Ramos (cell line): ENCODE measurements at regions not wholly inside any gene's neighbourhood (a gene's known extent, or its start where the extent isn't known, plus 50 kb on each side); places are given as distances from the start of the nearest gene placed in this dataset.

Experiments used
- in situ Hi-C: fragments of 300-500 bp; cut with MboI; formaldehyde crosslinking; loops from one replicate; pipeline ENCODE4 v1.14.3; 2022; ENCODE audit warnings: low sequenced_read_pairs; ENCODE audit not compliant: unreplicated experiment

DNA sequence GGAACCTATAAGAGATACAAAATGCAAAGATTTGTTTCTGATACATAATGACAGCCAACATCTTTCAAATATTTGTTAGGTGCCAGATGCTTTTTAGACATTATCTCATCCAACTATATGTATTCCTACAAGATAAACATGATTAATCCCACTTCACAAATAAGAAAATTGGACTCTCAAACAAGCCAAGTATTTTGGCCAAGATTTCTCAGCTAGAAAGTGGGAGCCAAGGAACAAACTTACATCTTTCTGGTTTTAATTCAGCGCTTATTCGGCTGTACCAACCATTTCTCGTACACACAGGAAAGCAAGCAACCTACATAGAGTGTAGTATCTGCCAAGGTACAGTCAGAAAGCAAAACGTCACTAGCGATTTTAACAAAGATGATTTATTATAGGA, 85.7 kb upstream of the SERP2 start:
- in situ Hi-C loops = no loop called here

DNA sequence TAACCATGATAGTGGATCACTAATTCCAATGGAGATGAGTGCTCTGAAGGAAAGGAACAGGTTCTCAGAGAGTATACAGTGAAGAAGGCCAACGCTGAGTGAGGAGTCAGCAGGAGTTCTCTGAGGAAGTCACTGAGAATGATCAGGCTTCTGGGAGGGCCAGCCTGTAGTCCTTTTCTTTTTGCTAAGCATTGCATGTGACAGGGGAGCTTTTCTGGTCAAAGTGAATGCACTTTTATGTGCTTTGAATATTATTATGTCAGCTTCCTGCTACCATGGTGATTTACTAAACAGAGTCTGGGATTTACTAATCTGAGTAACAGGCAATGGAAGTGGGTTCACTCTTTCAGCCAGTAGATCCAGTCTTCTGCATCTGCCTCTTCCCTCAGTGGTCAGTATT, 81.1 kb upstream of the SERP2 start:
- in situ Hi-C loops = no loop called here

DNA sequence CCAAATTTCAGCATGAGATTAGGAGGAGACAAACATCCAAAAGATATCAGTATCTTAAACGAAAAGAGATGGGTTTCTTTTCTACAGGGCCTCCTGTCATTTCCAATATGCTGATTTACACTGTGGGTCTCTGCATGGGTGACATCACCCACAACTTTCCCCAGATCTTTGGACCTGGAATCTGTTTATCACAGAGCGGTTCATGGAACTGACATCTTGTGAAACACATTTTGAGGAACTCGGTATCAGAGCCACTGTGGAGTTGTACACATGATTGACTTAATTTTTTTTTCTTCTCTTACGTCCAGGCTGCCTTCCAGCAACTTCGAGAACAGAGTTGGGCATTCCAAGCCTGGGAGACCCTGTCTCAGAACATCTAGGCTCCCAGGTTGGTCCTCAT, 80.2 kb upstream of the SERP2 start:
- in situ Hi-C loops = no loop called here

DNA sequence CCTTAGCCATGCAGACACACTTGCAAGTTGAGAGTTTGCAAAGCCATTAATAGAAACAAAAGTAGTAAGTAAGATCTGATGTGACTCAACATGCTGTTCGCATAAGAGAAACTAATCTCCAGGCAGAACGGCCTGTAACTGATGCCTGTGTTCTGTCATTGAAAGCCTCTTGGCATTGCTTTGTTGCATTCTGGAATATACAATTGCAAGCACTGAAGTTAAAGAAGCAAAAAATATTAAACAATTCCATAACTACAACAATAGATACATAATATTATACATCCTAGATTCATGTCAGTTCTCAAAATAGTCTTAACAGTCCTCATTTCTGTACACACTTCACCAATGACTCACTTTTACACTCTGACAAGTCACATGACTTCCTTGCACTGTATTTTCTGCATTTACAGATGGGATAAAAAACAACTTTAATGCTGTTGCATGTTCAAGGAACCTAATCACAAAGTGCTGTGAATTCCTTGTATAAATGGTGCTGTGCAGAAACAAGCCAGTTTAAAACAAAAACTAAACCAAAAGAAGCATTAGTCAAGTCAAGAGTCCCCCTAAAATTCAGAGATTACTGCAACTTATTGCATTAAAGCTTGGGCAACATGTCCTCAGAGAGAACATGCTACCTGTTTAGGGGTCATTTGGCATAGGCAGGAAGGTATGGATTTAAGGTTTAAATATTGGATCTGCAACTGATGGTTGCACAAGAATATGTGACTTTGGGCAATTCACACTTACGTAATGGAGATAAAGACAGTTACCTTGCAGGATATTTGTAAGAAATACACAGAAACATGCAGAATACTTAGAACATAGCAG, 79.5 kb upstream of the SERP2 start:
- in situ Hi-C loops = no loop called here

DNA sequence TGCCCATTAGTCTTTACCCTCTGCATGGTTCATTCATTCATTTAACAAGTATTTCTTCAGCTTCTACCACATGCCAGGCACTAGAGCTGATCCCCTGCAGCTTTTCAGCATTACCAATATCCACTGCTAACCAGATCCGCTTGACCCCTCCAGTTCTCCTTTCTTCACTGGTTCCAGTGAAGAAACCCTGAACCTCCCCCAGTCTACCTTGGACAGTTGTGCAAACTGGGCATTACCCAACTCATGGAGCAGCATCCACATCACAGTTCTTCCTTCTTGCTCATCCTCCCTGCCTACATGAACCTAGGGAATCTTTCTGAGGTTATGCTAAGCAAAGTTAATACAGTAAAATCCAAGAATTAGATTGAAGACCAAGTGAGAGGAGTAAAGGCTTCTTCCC, 78.7 kb upstream of the SERP2 start:
- in situ Hi-C loops = no loop called here

DNA sequence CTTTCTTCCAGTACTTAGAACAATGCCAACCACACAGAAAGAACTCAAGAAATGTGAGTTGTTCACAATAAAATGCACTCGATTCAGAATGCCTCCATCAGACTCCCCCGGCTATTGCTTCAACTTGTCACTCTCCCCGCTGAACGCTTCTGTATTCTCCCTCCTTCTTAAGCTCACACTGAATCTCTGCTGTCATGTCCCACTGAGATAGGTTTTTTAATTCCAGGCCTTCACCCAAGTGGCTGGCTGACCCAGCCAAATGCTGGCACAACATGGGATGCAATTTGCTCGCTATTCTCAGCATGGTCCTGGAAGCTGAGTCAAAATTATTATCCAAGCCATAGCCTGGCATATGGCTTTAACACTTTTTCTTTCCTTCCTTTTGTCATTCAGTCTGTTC, 76.8 kb upstream of the SERP2 start:
- in situ Hi-C loops = no loop called here

DNA sequence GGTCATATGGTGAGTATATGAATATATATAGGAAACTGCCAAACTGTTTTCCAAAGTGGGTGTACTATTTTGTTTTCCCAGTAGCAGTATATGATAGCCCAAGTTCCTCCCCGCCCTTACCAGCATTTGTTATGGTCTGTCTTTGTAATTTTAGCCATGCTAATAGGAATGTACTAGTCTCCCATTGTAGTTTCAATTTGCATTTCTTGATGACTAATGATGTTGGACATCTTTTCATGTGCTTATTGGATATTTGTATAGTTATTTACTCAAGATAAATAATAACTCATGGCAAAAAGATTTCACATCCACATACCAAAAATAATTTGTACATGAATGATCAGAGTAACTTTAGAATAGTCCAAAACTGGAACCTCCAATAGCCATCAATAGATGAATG, 75.3 kb upstream of the SERP2 start:
- in situ Hi-C loops = no loop called here

DNA sequence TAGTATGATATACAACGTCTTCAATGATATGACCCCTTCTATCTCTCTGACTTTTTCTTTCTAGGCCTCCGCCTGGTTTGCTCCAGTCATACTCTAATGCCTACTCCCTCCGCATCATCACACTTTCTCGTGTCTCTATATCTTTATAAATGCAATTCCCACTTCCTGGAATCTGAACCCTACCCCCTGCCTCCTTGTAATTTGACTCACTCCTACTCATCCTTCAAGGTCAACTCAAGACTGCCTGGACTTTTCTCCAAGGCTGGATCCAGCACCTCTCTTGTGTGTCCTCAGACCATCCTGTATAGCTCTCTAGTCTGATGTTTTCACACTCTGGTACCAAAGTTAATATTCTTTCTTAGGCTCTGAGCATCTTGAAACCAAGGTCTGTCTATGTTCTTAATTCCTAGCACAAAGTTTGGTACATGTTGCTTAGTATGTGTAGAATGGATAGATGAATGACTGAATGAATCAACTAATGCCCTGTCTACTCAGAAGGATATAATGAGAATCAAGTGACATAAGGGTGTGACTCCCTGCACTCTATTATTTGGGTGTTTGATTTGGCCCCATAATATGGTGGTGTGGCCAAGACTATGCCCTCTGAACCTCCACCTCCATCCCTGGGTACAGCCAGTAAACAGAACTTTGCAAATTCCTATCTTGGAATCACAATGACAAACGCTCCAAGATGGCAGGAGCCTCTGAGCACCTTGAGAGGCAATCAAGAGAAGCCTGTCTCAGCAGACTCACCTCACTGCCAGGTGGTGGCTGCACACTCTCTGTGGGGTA, 74.3 kb upstream of the SERP2 start:
- in situ Hi-C loops = no loop called here

DNA sequence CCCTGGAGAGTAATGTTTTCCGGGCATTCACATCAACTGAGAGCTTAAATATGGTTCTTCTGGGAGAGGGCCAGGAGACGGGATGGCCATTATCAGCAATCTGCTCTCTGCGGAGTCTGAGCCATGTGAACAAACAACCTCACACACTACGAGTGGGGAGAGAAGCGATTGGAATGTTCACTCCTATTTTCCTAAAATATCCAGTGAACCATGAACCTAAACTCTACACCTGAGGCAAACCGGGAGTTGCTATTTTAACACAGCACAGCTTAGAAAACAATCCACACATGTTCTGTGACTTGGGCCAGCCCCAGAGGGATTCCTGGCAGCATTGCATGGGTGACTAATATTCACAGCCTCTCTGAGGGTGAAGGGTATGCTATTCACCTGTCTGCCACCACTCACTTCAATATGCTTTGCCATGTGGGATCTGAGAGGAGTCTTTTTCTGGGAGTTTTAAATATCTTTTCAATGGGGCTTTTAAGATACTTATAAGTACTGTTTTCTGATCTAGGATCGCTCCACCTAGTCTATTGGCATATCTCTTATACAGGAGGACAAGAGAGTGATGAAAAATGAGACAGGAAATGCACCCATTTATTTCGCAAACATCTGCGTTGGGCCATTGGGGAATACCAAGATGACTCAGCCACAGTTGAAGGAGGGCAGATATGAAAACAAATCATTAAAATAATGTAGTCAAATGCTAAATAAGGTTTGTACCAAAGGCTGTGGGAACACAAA, 72.6 kb upstream of the SERP2 start:
- in situ Hi-C loops = no loop called here

DNA sequence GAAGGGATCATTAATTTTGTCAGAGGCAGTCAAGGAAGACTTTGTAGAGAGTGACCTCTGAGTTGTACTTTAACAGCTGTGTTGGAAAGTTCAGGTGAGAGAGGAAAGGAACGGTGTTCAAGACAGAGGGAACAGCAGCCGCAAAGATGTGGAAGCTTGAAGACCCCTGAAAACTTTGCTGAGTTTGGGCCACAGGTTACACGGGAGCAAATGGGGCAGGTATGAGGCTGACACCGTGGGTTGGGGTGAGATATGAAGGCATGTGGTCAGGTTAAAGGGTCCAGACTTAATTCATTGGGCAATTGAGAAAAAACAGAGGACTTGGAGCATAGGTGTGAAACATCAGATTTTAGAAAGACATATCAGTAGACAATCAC, 72.0 kb upstream of the SERP2 start:
- in situ Hi-C loops = no loop called here

DNA sequence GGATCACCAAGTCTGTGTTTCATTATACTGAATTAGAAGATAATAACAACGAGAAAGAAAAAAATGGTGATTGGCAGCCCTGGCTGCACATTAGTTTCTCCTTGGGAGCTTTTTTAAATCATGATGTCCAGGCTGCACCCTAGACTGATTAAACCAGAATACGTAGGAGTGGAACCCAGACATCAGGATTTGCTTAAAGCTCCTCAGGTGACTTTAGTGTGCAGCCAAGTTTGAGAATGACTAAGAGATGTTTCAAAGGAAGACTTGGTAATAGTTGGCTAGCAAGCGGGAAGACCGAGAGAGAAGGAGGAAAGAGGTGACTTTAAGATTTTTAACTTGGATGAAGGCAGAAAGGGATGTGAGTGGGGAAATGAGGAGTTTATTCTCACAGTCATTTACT, 71.4 kb upstream of the SERP2 start:
- in situ Hi-C loops = no loop called here

DNA sequence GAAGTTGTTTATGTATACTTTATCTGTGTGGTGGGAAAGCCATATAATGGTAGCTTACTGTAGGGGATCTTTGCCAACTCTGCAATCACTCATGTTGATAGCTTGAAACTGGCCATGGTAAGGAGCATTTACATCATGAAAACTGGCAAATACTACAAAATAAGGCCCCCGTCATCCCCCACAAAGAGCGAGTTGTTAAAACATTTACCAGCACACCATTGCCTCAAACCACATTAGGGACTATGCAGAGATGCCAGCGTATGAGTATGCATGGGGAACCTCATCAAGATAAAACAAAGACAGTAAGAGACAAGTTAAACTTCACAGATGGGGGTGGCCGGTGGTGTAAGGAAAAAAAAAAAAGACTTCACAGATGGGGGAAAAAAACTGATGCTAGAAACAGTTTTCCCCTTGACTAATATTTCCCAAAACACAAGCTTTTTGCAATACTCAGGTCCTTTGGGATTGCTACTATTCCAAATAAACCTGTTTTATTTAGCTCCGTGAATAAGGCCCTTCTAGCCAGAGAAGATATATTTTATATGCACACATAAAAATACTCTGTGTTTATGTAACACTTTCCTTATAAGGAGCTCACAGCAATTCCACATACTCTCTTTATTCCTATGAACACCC, 70.6 kb upstream of the SERP2 start:
- in situ Hi-C loops = no loop called here

DNA sequence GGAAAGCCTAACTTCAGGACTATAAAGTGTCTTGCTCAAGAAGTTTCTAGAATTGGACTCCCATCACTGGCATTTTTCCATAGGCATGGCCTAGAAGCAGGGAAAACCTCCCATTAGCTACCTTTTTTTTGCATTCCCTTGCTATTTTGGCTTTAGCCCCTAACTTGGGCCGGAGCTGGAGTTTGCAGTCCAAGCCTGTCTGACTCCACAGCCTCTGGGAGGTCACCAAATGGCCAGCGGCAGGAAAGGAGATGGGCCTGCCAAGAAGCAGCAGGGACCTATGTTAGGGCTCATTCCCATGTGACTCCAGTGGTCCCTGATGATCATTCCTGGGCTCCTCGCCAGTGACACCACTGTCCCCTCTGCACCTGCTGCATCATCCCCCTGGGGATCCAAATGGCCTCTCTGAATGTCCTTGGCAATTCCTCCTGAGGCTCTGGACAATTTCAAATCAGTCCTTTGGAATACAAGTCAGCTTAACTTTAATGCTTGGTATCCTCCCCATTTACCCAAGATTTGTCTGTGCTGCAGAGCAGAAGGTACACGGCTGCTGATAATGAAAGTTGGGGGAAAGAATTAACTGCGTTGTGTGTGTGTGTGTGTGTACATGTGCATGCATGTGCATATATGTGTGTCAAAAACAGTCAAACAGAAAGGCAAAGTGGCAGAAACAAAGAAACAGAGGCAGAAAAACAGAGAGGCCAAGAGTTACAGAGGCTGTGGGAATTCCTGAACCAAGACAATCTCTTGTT, 69.8 kb upstream of the SERP2 start:
- in situ Hi-C loops = no loop called here

DNA sequence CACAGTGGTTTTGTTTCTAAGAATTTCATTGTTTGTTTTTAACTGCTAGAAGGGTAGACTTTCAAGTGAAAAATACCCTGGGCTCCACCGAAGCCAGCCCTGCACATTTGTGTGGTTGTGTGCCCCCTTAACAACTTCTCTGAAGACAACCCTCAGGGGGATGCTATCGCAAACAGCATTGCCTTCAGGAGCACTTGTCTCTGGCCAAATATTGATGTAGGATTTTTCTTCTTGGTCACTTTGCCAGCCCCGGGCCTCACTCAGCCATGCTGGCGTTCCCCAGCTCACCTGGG, 69.2 kb upstream of the SERP2 start:
- in situ Hi-C loops = no loop called here

DNA sequence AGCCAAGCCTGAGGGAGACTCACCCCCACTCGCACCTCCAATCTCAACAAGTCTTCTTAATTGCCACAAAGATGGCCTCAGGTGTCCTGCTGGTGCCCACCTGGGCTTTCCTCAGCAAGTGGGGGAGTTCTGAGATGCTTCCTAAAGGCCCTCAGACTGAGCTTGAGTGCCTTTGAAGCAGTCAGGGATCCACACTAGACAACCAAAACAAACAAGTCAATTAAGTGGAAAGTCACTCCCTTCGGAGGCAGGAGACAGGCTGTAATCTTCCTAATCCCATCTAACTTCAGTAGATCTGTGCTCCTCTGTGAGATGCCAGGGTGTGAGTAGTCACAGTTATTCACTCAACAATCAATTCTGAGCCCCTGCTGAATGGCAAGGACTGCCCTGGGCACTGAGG, 68.3 kb upstream of the SERP2 start:
- in situ Hi-C loops = no loop called here

DNA sequence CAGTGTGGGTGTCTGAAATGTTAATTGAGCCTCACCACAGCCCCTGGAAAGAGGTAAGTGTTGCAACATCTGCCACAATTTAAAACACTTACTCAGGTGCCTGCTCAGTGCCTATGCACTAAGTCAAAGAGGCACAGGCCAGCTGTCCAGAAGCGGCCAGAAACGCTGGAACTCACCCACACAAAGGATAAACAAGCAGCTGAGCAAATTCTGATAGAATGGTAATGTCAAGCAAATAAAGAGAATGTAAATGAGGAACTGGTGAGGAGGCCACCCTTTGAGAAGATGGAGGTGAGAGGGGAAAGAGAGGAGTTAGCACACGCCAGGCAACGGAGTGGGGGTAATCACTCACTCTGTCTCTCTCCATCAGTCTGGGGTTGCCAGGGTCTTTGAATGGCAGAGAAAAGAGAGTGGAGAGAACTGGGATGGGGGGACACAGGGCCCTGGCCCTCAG, 67.7 kb upstream of the SERP2 start:
- in situ Hi-C loops = no loop called here

DNA sequence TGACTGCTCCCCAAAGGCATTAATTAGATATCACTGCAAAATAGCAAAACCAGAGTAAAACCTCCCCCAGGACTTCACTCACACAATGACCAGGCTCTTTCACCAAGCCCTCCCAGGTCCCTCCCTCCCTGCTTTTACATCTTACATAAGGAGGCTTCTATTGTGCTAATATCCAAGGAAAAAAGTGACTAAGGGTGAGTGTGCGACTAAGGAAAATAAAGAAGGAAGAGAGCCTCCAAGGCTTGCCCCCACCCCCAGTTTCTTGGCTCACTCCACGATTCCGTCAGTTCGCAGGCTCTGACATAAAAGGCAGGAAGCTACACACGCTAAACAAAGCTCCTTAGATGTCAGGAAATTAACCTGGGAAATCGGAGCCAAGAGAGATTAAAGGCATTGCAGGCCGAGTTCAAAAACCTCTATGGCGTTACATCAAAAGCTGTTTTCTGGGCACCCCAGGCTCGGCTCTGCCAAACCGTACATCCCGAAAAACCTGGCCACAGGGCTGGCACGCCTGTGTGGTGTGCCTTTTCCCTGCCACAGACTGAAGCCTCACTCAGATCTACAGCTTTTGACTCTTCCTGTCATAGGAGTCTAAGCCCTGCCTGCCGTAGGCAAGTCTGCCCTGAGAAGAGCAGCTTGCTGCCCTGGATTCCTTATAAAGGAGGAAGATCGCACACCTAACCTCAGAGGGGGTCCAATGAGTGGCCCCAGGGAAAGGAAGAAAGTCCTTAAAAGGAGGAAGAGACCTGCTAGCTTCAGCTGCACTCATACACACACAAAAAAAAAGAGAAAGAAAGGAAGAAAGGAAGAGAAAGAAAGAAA, 67.0 kb upstream of the SERP2 start:
- in situ Hi-C loops = no loop called here

DNA sequence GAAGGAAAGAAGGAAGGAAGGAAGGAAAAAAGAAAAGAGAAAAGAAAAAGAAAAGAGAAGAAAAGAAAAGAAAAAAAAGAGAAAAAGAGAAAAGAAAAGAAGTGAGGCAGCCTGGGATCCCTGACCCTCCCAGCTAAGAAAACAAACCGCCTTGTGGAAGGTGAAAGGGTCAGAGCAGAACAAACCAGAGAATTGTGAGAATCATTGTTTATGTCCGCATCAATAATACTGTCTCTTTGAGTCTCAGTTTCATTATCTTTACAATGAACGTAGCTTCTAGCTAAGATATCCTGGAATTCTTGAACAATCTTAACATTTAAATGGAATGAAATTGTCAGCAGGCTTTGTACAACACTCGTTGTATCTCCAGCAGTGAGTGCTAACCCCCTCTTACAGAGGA, 66.4 kb upstream of the SERP2 start:
- in situ Hi-C loops = no loop called here

DNA sequence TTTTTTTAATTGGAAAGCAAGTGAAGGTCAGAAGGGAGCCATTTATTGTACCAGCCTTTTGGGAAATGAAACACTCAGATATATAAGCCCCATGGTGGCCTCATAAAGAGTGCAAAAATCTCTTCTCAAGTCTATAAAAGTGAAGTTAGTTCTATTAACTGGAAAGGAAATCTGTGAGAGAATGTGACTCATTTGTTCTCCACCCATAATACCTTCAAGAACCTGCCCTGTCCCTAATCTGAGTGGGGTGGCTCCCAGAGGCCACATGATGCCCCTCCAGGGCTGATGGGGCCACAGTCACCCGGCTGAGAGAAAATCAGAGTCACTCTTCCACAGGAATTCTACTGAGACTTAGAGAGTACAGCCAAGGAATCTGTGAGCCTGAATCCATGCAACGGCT, 65.8 kb upstream of the SERP2 start:
- in situ Hi-C loops = no loop called here
